ENCODE measurements at regions not wholly inside any gene's neighbourhood (a gene's known extent, or its start where the extent isn't known, plus 50 kb on each side); places are given as distances from the start of the nearest gene placed in this dataset.

GRCh38 chr2:161004379-161004778 lies 155.8 kb upstream of the TANK start:
- H3K4me3 Mint-ChIP-seq: no peak overlapping the region
- TF ChIP-seq, protein P1, sequence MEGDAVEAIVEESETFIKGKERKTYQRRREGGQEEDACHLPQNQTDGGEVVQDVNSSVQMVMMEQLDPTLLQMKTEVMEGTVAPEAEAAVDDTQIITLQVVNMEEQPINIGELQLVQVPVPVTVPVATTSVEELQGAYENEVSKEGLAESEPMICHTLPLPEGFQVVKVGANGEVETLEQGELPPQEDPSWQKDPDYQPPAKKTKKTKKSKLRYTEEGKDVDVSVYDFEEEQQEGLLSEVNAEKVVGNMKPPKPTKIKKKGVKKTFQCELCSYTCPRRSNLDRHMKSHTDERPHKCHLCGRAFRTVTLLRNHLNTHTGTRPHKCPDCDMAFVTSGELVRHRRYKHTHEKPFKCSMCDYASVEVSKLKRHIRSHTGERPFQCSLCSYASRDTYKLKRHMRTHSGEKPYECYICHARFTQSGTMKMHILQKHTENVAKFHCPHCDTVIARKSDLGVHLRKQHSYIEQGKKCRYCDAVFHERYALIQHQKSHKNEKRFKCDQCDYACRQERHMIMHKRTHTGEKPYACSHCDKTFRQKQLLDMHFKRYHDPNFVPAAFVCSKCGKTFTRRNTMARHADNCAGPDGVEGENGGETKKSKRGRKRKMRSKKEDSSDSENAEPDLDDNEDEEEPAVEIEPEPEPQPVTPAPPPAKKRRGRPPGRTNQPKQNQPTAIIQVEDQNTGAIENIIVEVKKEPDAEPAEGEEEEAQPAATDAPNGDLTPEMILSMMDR (IDR thresholded peaks at IDR 0.05): no peak
- no peak for DNase-seq
- H3K27ac Mint-ChIP-seq: no peak overlapping the region
- H3K27me3 Mint-ChIP-seq (ENCODE audit: low read depth, poor library complexity): no peaks in the 10 kb centered on the region
- H3K36me3 Mint-ChIP-seq (ENCODE audit: low read depth): peaks cover 6% of the 10 kb centered on the region
- H3K4me1 Mint-ChIP-seq: no peaks in the 10 kb centered on the region
- H3K9me3 Mint-ChIP-seq: peaks cover 29% of the 10 kb centered on the region

DNA sequence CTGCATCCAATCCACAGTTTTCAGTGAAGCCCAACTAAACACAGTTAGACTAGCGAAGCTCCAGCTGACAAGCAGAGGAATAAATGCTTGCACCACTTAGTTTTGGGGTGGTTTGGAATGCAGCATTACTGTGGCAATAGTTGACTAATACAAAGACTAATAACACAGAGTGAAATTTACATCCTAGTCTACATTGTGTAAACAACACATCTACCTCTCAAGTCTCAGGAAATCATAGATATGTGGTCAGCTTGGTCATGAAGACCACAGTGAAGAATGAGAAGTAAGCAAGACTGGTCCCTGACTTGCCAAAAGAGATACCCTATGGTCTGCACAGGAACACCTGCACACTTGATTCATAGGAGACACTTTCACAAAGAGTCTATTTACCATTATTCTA lies 155.1 kb upstream of the TANK start:
- DNase-seq: no peak
- Mint-ChIP-seq H3K4me1 (no peaks in the 10 kb centered on the region), H3K27me3 (ENCODE audit: low read depth, poor library complexity) (no peaks in the 10 kb centered on the region), H3K36me3 (ENCODE audit: low read depth) (peaks cover 6% of the 10 kb centered on the region), H3K4me3 (no peak overlapping the region), H3K9me3 (peaks cover 29% of the 10 kb centered on the region), H3K27ac (no peak overlapping the region)
- TF ChIP-seq, protein P1 (IDR thresholded peaks at IDR 0.05): no peak

GRCh38 chr2:161008311-161008710 lies 151.9 kb upstream of the TANK start:
- Mint-ChIP-seq H3K27me3 (ENCODE audit: low read depth, poor library complexity) (no peaks in the 10 kb centered on the region), H3K27ac (no peak overlapping the region), H3K36me3 (ENCODE audit: low read depth) (peaks cover 6% of the 10 kb centered on the region), H3K4me3 (no peak overlapping the region), H3K9me3 (peaks cover 15% of the 10 kb centered on the region), H3K4me1 (no peaks in the 10 kb centered on the region)
- no peak for DNase-seq
- TF ChIP-seq, protein P1 (IDR thresholded peaks at IDR 0.05): no peak

DNA sequence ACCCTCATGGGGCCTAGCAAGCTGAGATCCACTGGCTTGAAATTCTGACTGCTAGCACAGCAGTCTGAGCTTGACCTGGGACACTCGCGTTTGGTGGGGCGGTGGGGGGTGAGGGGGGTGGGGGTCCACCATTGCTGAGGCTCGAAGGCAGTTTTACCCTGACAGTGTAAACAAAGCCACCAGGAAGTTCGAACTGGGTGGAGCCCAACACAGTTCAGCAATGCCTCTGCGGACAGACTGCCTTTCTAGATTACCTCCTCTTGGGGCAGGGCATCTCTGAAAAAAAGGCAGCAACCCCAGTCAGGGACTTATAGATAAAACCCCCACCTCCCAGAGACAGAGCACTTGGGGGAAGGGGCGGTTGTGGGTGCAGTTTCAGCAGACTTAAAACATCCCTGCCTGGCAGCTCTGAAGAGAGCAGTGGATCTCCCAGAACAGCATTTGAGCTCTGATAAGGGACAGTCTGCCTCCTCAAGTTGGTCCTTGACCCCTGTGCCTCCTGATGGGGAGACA lies 149.7 kb upstream of the TANK start:
- Mint-ChIP-seq H3K27ac (no peak overlapping the region), H3K36me3 (ENCODE audit: low read depth) (peaks cover 6% of the 10 kb centered on the region), H3K27me3 (ENCODE audit: low read depth, poor library complexity) (peaks cover 4% of the 10 kb centered on the region), H3K4me3 (no peak overlapping the region), H3K4me1 (no peaks in the 10 kb centered on the region), H3K9me3 (peaks cover 23% of the 10 kb centered on the region)
- TF ChIP-seq, protein P1 (IDR thresholded peaks at IDR 0.05): no peak
- DNase-seq: no peak

DNA sequence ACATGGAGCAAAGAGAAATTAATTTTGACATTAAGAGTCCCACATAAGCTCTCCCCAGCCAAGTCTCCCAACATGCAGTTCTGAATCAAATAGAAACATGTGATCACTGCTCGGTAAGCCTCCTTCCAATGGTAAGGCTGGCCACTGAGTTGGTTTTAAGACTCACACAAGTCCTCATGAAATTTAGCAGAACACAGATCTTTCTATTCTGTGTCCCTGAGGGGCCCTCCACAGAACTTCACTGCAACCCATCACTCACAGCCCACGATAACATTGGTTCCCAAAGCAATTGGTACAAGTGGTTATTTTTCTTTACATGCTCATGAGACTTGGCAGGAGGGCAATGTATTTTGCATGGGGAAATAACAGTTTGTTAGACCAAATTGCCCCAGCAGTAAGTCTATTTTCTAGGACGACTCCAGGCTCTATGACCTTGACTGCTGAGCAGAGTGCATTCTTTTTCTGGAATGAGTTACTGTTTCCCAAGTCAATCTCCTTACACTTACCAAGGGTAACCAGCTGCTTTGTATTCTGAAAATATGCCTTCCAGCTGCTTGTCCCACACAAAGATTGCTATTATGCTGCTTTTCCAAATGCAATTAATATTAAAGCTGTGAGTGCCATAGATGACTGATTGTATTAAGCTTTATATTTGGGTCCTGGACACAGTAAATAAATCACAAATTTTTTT lies 142.3 kb upstream of the TANK start:
- H3K4me3 Mint-ChIP-seq: no peak overlapping the region
- TF ChIP-seq, protein P1 (IDR thresholded peaks at IDR 0.05): no peak
- DNase-seq: no peak

GRCh38 chr2:161019311-161019710 lies 140.9 kb upstream of the TANK start:
- peaks cover 6% of the 10 kb centered on the region for H3K27me3 Mint-ChIP-seq (ENCODE audit: low read depth, poor library complexity)
- TF ChIP-seq, protein P1 (IDR thresholded peaks at IDR 0.05): no peak

More for the DNA sequence above, 142.3 kb upstream of the TANK start:
- H3K27ac Mint-ChIP-seq: no peak overlapping the region
- peaks cover 41% of the 10 kb centered on the region for H3K9me3 Mint-ChIP-seq
- peaks cover 7% of the 10 kb centered on the region for H3K36me3 Mint-ChIP-seq (ENCODE audit: low read depth)
- no peaks in the 10 kb centered on the region for H3K4me1 Mint-ChIP-seq
- peaks cover 9% of the 10 kb centered on the region for H3K27me3 Mint-ChIP-seq (ENCODE audit: low read depth, poor library complexity)

More at GRCh38 chr2:161019311-161019710, 140.9 kb upstream of the TANK start:
- Mint-ChIP-seq H3K9me3 (peaks cover 33% of the 10 kb centered on the region), H3K27ac (no peak overlapping the region), H3K4me1 (no peaks in the 10 kb centered on the region), H3K36me3 (ENCODE audit: low read depth) (peaks cover 7% of the 10 kb centered on the region), H3K4me3 (no peak overlapping the region)
- DNase-seq: no peak

Measured in nephron progenitor cell (in vitro differentiated cells).